Ascending aorta (tissue), 2 donors: ENCODE measurements at regions not wholly inside any gene's neighbourhood (a gene's known extent, or its start where the extent isn't known, plus 50 kb on each side); places are given as distances from the start of the nearest gene placed in this dataset.

Experiments used
- DNase-seq, 2 donors: peaks; one replicate each; pipeline ENCODE4 v3.0.0-alpha.2; 2019; ENCODE audit warnings: low spot score in 2 of 2
- H3K27ac ChIP-seq, 2 donors: fragments of 200-600 bp; sonication (generic); one replicate each; pipeline ENCODE4 v1.5.1; 2016 to 2017; ENCODE audit warnings: mild to moderate bottlenecking in 1 of 2
- H3K27me3 ChIP-seq: fragments of 200-600 bp; sonication (generic); one replicate; pipeline ENCODE4 v1.5.1; 2017
- H3K36me3 ChIP-seq, 2 donors: fragments of 200-600 bp; sonication (generic); one replicate each; pipeline ENCODE4 v1.5.1; 2016
- H3K4me1 ChIP-seq, 2 donors: fragments of 200-600 bp; sonication (generic); one replicate each; pipeline ENCODE4 v1.5.1; 2016 to 2017; ENCODE audit warnings: mild to moderate bottlenecking in 1 of 2
- H3K4me3 ChIP-seq, 2 donors: fragments of 200-600 bp; sonication (generic); one replicate each; pipeline ENCODE4 v1.5.1; 2016 to 2017; ENCODE audit warnings: mild to moderate bottlenecking in 1 of 2
- H3K9me3 ChIP-seq, 2 donors: fragments of 200-600 bp; sonication (generic); one replicate each; pipeline ENCODE4 v1.5.1; 2016
- intact Hi-C: fragments of 100-400 bp; cut with DNase I; formaldehyde crosslinking; loops from one replicate; pipeline ENCODE4 v1.15.1; 2023
- TF ChIP-seq, protein P1 (sequence below), 3 experiments: fragments of 200-600 bp in 2 of 3; fragments of 450-650 bp in 1 of 3; sonication (generic) in 2 of 3; IDR thresholded peaks; one replicate each; pipeline ENCODE4 v1.5.1; 2016 to 2019; ENCODE audit warnings: antibody characterized with exemption in 3 of 3, mild to moderate bottlenecking in 1 of 3, moderate library complexity in 1 of 3

DNA sequence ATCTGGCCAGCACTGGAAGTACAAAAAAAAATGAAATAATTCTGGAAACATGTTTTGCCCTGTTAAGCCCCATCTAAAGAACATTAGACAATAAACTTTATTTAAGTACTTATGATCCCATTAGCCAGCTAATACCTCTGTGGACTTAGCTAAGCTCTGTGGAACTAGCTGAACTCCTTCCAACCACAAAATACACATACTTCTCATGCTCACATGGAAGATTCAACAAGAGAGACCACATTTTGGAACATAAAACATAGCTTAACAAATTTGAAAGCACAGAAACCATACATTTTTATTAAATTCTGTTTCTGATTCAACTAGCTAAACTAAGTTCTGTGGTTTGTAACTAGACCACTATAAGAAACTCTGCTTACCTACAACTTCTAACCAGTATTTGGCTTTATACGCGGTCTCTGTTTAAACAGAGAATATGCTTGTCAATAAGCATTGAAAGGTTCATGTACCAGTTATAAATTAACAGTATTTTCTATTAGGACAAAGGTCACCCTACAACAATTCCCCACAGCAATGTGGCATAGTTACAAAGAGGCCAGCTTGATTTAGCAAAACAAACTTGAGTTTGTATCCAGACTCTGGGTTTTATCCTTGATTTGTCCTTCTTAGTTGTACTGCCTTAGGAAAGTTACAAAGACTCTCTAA lies 300.1 kb downstream of the C12orf50 start:
- Histone ChIP-seq H3K4me3 (no peak overlapping the region), H3K9me3 (no peaks in the 10 kb centered on the region), H3K4me1 (no peaks in the 10 kb centered on the region), H3K27ac (no peak overlapping the region), H3K36me3 (no peaks in the 10 kb centered on the region), H3K27me3 (no peaks in the 10 kb centered on the region)
- TF ChIP-seq, protein P1, sequence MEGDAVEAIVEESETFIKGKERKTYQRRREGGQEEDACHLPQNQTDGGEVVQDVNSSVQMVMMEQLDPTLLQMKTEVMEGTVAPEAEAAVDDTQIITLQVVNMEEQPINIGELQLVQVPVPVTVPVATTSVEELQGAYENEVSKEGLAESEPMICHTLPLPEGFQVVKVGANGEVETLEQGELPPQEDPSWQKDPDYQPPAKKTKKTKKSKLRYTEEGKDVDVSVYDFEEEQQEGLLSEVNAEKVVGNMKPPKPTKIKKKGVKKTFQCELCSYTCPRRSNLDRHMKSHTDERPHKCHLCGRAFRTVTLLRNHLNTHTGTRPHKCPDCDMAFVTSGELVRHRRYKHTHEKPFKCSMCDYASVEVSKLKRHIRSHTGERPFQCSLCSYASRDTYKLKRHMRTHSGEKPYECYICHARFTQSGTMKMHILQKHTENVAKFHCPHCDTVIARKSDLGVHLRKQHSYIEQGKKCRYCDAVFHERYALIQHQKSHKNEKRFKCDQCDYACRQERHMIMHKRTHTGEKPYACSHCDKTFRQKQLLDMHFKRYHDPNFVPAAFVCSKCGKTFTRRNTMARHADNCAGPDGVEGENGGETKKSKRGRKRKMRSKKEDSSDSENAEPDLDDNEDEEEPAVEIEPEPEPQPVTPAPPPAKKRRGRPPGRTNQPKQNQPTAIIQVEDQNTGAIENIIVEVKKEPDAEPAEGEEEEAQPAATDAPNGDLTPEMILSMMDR (IDR thresholded peaks at IDR 0.05): no peak
- intact Hi-C loops: no loop called here
- DNase-seq: no peak

DNA sequence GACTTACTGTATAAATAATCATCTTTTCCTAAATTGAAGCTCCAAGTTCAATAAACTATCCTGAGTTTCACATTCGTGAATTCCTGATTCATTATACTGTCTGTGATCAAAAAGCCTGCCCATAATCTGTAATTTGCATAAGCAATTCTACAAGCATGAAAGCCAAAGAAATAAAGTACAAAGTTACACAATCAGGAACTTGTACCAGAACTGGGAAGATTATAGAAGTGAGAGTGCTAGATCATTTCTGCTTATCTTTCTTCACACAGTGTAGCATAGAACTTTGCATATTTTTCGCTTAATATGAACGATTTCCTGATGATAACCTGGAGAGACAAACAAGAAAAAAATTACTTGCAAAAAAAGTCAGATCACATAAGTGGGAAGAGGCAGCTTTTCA lies 308.2 kb downstream of the C12orf50 start:
- H3K9me3 ChIP-seq: no peaks in the 10 kb centered on the region
- no peaks in the 10 kb centered on the region for H3K4me1 ChIP-seq
- H3K27me3 ChIP-seq: no peaks in the 10 kb centered on the region
- no peak overlapping the region for H3K27ac ChIP-seq
- DNase-seq: no peak
- intact Hi-C loops: no loop called here
- H3K4me3 ChIP-seq: no peak overlapping the region
- H3K36me3 ChIP-seq: no peaks in the 10 kb centered on the region
- TF ChIP-seq, protein P1 (IDR thresholded peaks at IDR 0.05): no peak

DNA sequence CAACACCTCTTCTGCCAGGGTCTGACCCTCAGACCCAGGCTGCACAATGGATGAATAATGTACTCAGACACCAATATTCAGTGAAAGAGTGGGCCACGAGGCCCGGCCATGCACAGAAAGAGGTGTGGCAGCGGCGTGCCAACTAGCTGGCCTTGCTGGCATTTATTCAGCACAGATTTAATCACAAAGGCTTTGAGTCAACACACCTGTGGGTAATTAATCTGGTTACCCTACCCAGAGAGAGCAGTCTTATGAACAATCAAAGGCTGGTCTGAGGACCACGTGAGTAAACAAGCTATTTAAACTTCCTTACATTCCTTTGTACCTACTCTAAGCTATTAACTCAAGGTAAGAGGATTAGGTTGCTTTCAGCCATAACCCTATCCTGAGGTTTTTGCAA lies 324.8 kb downstream of the C12orf50 start:
- intact Hi-C loops: no loop called here
- TF ChIP-seq, protein P1 (IDR thresholded peaks at IDR 0.05): no peak

DNA sequence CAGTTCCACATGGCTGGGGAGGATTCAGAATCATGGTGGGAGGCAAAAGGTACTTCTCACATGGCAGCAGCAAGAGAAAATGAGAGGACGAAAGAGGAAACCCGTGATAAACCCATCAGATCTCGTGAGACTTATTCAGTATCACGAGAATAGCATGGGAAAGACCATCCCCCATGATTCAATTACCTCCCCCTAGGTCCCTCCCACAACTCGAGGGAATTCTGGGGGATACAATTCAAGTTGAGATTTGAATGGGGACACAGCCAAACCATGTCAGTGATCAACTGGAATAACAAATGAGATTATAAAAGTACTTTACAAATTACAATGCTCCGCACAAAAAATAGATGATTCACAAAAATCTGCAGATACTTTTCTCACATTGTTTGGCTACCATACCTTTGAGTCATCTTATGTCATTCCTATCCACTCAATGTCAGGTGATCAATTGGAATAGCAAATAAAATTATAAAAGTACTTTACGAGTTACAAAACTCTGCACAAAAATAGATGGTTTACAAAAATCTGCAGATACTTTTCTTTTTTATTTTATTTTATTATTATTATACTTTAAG lies 338.9 kb downstream of the C12orf50 start:
- Histone ChIP-seq H3K36me3 (no peaks in the 10 kb centered on the region), H3K27ac (no peak overlapping the region), H3K4me3 (no peak overlapping the region), H3K4me1 (peaks cover 0 to 8% of the 10 kb centered on the region in 2 donors), H3K27me3 (no peaks in the 10 kb centered on the region), H3K9me3 (no peaks in the 10 kb centered on the region)
- intact Hi-C loops: no loop called here
- TF ChIP-seq, protein P1 (IDR thresholded peaks at IDR 0.05): no peak
- DNase-seq: no peak

More for the DNA sequence above, 324.8 kb downstream of the C12orf50 start:
- Histone ChIP-seq H3K27ac (no peak overlapping the region), H3K9me3 (peaks cover 0 to 6% of the 10 kb centered on the region in 2 donors), H3K4me3 (no peak overlapping the region), H3K4me1 (no peaks in the 10 kb centered on the region), H3K36me3 (no peaks in the 10 kb centered on the region), H3K27me3 (no peaks in the 10 kb centered on the region)
- no peak for DNase-seq

DNA sequence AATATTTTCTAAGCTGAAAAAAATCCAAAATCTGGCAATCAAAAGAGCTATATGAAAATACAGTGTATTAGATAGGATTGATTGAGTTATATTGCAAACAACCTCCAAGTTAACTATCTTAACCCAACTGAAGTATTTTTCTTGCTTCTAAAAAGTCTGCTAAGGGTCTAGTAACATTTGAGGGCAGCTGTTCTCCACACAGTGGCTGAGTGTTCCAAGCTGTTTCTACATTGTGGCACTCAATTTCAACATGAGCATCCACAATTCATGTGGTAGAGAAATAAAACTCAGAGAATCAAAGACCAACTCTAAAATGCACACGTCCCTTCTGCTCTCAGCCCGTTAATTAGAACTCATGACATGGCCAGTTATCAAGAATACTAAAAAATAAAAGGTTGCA lies 340.0 kb downstream of the C12orf50 start:
- no peaks in the 10 kb centered on the region for H3K27me3 ChIP-seq
- H3K27ac ChIP-seq: no peak overlapping the region
- TF ChIP-seq, protein P1 (IDR thresholded peaks at IDR 0.05): no peak
- H3K9me3 ChIP-seq: no peaks in the 10 kb centered on the region
- no peak overlapping the region for H3K4me3 ChIP-seq
- H3K36me3 ChIP-seq: no peaks in the 10 kb centered on the region
- no peak for DNase-seq
- H3K4me1 ChIP-seq: peaks cover 0 to 8% of the 10 kb centered on the region in 2 donors
- intact Hi-C loops: no loop called here
